Right lobe of liver (tissue), 6 donors: ENCODE measurements at regions not wholly inside any gene's neighbourhood (a gene's known extent, or its start where the extent isn't known, plus 50 kb on each side); places are given as distances from the start of the nearest gene placed in this dataset.
"Not testable (repeated sequence)": the region's sequence is repeated elsewhere in the genome, so short reads cannot be mapped to it uniquely, and the experiment has no call there.

Experiments
- ATAC-seq, 4 donors: fragments of 200-7000 bp; cut with Tn5 transposase; one replicate each; pipeline ENCODE4 v1.9.1; 2020; ENCODE audit warnings: mild to moderate bottlenecking in 4 of 4, moderate library complexity in 4 of 4
- DNase-seq, 3 donors: peaks; one replicate each; pipeline ENCODE4 v3.0.0-alpha.2; 2020
- H3K27ac ChIP-seq, 3 donors: fragments of 200-600 bp; one replicate each; pipeline ENCODE4 v1.8.0; 2022
- H3K27me3 ChIP-seq, 2 donors: fragments of 200-600 bp; one replicate each; pipeline ENCODE4 v1.8.0; 2022
- H3K36me3 ChIP-seq, 4 donors: fragments of 200-600 bp; sonication (generic) in 1 of 4; one replicate each; pipeline versions ENCODE4 v1.5.1 to v1.8.0; 2017 to 2022; ENCODE audit warnings: control low read depth in 1 of 4
- H3K4me1 ChIP-seq, 4 donors: fragments of 200-600 bp; sonication (generic) in 1 of 4; one replicate each; pipeline versions ENCODE4 v1.5.1 to v1.8.0; 2017 to 2022; ENCODE audit warnings: control low read depth in 1 of 4
- H3K4me3 ChIP-seq, 3 donors: fragments of 200-600 bp; one replicate each; pipeline ENCODE4 v1.8.0; 2022
- H3K9me3 ChIP-seq, 4 donors: fragments of 200-600 bp; sonication (generic) in 1 of 4; one replicate each; pipeline versions ENCODE4 v1.5.1 to v1.8.0; 2017 to 2022; ENCODE audit warnings: control low read depth in 1 of 4
- CTCF ChIP-seq, 4 donors: fragments of 200-600 bp in 3 of 4; fragments of 450-650 bp in 1 of 4; IDR thresholded peaks; one replicate each; pipeline versions ENCODE4 v1.5.1 to v1.8.0; 2016 to 2022; ENCODE audit warnings: antibody characterized with exemption in 4 of 4, mild to moderate bottlenecking in 2 of 4
- POLR2A ChIP-seq: fragments of 450-650 bp; IDR thresholded peaks from one replicate; pipeline ENCODE4 v1.6.1; 2017; ENCODE audit warnings: antibody characterized with exemption, mild to moderate bottlenecking
- WGBS: methylation state at CpG from one replicate; pipeline ENCODE4 v1.1.6; 2018; ENCODE audit warnings: low coverage, low lambda C conversion rate; ENCODE audit not compliant: insufficient coverage; ENCODE audit errors: missing lambda C conversion rate; 5-methylcytosine and 5-hydroxymethylcytosine counted together
- intact Hi-C, 2 donors: fragments of 100-400 bp; cut with DNase I; formaldehyde crosslinking; loops; one replicate each; pipeline versions ENCODE4 v1.11.2 to v1.14.1; 2022
- donor health status: DM: no; HTN: yes; CAD: no.
- donor health status: DM: no; HTN: no; CAD: no.
- donor health status: DM: no; HTN: no; CAD: no.
- donor health status: DM: no; HTN: yes; CAD: no.
- donor health status: DM: no; HTN: yes; CAD: no.

- DNase-seq (no peak), ATAC-seq (no peak)
- TF ChIP-seq POLR2A (no peak), CTCF (IDR thresholded peaks at IDR 0.05) (peak in 3 of 4 donors; percentile 23 to 27 (median 26))
- H3K4me1 ChIP-seq, result no peaks in the 10 kb centered on the region
- no peak overlapping the region for H3K27ac ChIP-seq
- H3K36me3 ChIP-seq, result no peaks in the 10 kb centered on the region
- H3K4me3 ChIP-seq, result no peak overlapping the region
- H3K27me3 ChIP-seq, result no peaks in the 10 kb centered on the region
- intact Hi-C loops, result loop anchor here in 1 of 2 donors (5.0 kb wide), 1 partner anchor 756 kb away; no protein-coding TSS in a partner anchor
- 22% methylated on average over 1 of the region's 1 CpG for WGBS
- H3K9me3 ChIP-seq, result no peaks in the 10 kb centered on the region
Measured at GRCh38 chr7:81457852-81458522, 311.9 kb downstream of the HGF start.

DNA sequence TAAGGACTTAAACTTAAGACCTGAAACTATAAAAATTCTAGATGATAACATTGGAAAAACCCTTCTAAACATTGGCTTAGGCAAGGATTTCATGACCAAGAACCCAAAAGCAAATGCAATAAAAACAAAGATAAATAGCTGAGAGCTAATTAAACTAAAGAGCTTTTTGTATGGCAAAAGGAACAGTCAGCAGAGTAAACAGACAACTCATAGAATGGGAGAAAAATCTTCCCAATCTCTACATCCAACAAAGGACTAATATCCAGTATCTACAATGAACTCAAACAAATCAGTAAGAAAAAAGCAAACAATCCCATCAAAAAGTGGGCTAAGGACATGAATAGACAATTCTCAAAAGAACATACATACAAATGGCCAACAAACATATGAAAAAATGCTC lies 316.1 kb downstream of the HGF start:
- H3K27me3 ChIP-seq, H3K27ac ChIP-seq, H3K4me1 ChIP-seq, intact Hi-C loops, H3K4me3 ChIP-seq, ATAC-seq, H3K9me3 ChIP-seq, H3K36me3 ChIP-seq, DNase-seq: not testable (repeated sequence)

DNA sequence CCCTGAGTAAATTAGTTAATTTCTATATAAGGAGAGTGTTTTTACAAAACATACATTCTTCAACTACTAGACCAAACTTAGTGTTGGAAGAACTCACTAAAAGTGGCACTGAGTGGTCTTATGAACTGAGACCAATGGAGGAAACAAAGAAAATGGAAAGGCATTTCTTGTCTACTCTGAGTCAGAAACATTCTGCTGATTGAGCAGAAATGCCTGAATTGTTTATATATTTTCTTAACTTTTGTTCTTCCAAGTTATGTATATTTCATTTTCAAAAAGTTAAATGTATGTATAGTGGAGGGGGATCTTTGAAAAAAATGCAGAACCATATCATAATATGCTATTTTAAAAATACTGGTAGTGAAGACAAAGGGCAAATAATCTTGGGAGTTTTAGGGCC lies 320.7 kb downstream of the HGF start:
- H3K36me3 ChIP-seq, result no peaks in the 10 kb centered on the region
- no peaks in the 10 kb centered on the region for H3K4me1 ChIP-seq
- DNase-seq (no peak), ATAC-seq (no peak)
- intact Hi-C loops, result no loop called here
- H3K27me3 ChIP-seq, result no peaks in the 10 kb centered on the region
- H3K9me3 ChIP-seq, result no peaks in the 10 kb centered on the region
- H3K27ac ChIP-seq, result no peak overlapping the region
- no peak for TF ChIP-seq POLR2A
- no peak for TF ChIP-seq CTCF (IDR thresholded peaks at IDR 0.05)
- no peak overlapping the region for H3K4me3 ChIP-seq

- no peak for DNase-seq
- Histone ChIP-seq H3K27me3 (no peaks in the 10 kb centered on the region), H3K36me3 (no peaks in the 10 kb centered on the region), H3K4me1 (no peaks in the 10 kb centered on the region), H3K9me3 (no peaks in the 10 kb centered on the region), H3K4me3 (no peak overlapping the region), H3K27ac (no peak overlapping the region)
- no peak for TF ChIP-seq POLR2A
- peak in 2 of 4 donors; percentile 11 to 13 for TF ChIP-seq CTCF (IDR thresholded peaks at IDR 0.05)
- ATAC-seq, result no peak
- 12% methylated on average over 4 of the region's 4 CpGs for WGBS
- intact Hi-C loops, result no loop called here
Measured at GRCh38 chr7:81447351-81447952, 322.4 kb downstream of the HGF start.

- no peak for DNase-seq
- no peaks in the 10 kb centered on the region for H3K27me3 ChIP-seq
- no peaks in the 10 kb centered on the region for H3K9me3 ChIP-seq
- no peaks in the 10 kb centered on the region for H3K36me3 ChIP-seq
- no peak for ATAC-seq
- intact Hi-C loops, result no loop called here
- no peak overlapping the region for H3K4me3 ChIP-seq
- H3K4me1 ChIP-seq, result no peaks in the 10 kb centered on the region
- H3K27ac ChIP-seq, result no peak overlapping the region
- TF ChIP-seq CTCF (IDR thresholded peaks at IDR 0.05), result no peak
- no peak for TF ChIP-seq POLR2A
- 42% methylated on average over 1 of the region's 1 CpG for WGBS
Measured at GRCh38 chr7:81446212-81446611, 323.6 kb downstream of the HGF start.
